ENCODE measurements at regions not wholly inside any gene's neighbourhood (a gene's known extent, or its start where the extent isn't known, plus 50 kb on each side); places are given as distances from the start of the nearest gene placed in this dataset.

DNA sequence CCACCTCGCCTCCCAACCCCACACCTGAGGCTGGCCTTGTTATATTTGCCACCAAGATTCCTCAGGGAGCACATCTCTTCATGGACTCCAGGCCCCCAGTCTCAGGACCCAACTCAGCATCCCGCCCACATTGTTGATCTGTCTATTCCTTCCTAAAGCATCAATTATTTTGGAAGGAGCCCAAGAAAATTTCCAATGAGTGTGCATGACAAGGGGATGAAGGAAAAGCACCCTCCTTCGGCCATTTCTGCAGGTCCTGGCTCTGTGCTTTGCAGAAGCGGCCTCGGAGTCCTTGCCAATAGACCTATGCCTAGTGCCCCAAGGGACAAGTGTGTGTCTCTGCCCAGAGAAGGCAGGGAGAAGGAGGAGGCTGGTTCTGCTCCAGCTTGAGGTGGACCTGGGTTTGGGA, 273.2 kb downstream of the GADD45G start:
- DNase-seq (ENCODE audit: low read depth in 2 of 2, low spot score in 1 of 2), result no peak

- DNase-seq (ENCODE audit: low read depth in 2 of 2, low spot score in 1 of 2), result no peak
Observed at GRCh38 chr9:89878687-89879086, 273.9 kb downstream of the GADD45G start.

GRCh38 chr9:89879276-89879675, 274.5 kb downstream of the GADD45G start:
- no peak for DNase-seq (ENCODE audit: low read depth in 2 of 2, low spot score in 1 of 2)

- no peak for DNase-seq (ENCODE audit: low read depth in 2 of 2, low spot score in 1 of 2)
Observed at GRCh38 chr9:89879701-89880100, 274.9 kb downstream of the GADD45G start.

GRCh38 chr9:89880161-89880560, 275.3 kb downstream of the GADD45G start:
- DNase-seq (ENCODE audit: low read depth in 2 of 2, low spot score in 1 of 2), result no peak

GRCh38 chr9:89880721-89881120, 275.9 kb downstream of the GADD45G start:
- DNase-seq (ENCODE audit: low read depth in 2 of 2, low spot score in 1 of 2), result no peak

- no peak for DNase-seq (ENCODE audit: low read depth in 2 of 2, low spot score in 1 of 2)
Observed at GRCh38 chr9:89881431-89881830, 276.6 kb downstream of the GADD45G start.

GRCh38 chr9:89882930-89883361, 278.1 kb downstream of the GADD45G start:
- DNase-seq (ENCODE audit: low read depth in 2 of 2, low spot score in 1 of 2), result no peak

DNA sequence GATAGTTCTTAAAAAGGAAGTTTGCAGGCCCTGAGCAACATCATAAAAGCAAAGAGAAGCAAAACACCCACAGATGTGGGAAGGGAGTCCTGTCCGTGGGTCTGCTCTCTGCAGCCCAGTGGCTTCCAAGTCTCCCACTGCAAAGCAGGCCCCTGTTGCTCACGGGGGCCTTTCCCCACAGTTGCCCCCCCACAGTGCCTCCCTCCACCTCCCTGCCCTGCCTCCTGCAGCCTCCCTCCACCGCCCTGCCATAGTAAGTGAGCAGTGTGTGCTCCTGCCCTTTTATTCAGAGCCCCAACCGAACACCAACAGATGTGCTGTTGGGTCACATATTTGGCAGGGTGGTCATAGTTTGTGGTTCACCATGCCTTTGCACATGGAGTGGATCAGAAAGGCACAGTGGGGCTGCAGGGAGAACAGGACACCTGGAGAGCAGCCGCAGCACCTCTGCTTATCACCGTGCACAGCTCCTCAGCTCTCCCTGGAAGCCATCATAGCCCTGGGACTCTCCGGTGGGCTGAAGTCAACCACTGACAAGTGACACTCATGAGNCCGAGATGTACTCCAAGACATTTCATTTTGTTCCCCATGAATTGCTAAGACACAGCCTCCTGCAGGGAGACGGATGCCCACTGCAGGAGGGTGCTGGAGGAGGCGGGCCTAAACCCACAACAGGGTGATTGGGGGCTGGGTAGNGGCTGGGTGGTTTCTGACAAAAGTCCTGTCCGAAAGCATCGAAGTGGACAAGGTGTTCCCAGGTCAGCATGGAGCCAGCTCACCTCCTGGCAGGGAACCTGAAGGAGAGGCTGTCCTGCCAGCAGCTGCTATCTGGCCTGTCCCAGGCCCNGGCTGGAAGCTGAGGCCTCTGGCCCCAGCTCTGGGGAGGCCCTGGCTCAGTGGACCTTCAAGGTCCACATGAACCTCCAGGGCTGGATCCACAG, 278.9 kb downstream of the GADD45G start:
- no peak for DNase-seq (ENCODE audit: low read depth in 2 of 2, low spot score in 1 of 2)

- DNase-seq (ENCODE audit: low read depth in 2 of 2, low spot score in 1 of 2), result no peak
Observed at GRCh38 chr9:89884356-89885083, 279.7 kb downstream of the GADD45G start.

DNA sequence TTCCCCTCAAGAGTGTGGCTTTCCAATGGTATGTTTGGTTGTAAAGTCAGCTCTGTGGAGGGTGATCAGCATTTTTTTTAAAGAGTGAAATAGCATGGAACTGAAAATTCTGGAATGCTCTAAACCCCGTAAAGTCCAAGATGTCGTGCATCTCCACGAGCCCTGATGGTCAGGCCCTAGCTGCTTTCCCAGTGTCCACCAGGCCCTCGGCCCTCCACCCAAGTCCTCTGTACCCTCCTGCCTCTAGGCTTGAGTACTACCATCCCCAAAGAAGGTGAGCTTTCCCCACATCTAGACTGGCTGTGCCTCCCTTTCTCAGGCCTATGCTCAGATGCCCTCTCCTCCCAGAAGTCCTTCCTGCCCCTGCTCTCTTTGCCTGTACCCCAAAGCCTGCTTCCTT, 280.3 kb downstream of the GADD45G start:
- DNase-seq (ENCODE audit: low read depth in 2 of 2, low spot score in 1 of 2), result no peak

- no peak for DNase-seq (ENCODE audit: low read depth in 2 of 2, low spot score in 1 of 2)
Observed at GRCh38 chr9:89886281-89886700, 281.5 kb downstream of the GADD45G start.

DNA sequence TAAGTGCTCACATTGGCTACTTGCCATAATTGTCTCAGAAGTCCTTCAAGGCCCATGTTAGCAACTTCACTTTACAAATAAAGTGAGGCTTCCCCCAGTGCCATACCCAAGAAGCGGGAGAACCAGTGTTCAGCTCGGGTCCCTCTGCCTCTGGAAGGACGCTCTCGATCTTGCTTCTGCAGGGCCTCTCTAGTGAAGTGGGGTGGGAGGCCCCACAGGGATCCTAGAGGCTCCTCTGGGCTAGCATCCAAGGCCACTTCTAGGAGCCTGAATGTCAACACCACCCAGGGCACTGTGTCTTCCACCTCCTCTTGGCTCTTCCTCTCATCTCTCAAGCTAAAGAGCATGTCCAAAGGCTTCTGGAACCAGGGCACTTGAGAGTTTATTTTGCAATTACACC, 282.5 kb downstream of the GADD45G start:
- DNase-seq (ENCODE audit: low read depth in 2 of 2, low spot score in 1 of 2), result no peak

- DNase-seq (ENCODE audit: low read depth in 2 of 2, low spot score in 1 of 2), result no peak
Observed at GRCh38 chr9:89888233-89888632, 283.4 kb downstream of the GADD45G start.

DNA sequence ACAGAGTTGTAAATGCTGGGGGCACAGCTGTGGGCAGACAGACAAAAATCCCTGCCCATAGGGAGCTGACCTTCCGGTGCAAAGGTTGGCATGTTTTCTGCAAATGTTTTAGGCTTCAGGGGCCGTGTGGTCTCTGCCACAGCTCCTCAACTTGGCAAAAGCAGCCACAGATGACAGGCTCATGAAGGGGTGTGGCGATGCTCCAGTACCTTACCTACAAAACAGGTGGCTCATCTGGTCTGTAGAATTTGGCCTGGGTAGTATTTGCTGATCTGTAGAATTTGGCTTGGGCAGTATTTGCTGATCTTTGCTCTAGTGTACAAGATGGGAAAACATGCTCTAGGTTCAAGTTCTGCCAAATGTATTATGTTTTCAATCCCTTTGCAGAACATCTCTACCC, 283.9 kb downstream of the GADD45G start:
- no peak for DNase-seq (ENCODE audit: low read depth in 2 of 2, low spot score in 1 of 2)

- DNase-seq (ENCODE audit: low read depth in 2 of 2, low spot score in 1 of 2), result no peak
Observed at GRCh38 chr9:89889865-89890264, 285.1 kb downstream of the GADD45G start.

DNA sequence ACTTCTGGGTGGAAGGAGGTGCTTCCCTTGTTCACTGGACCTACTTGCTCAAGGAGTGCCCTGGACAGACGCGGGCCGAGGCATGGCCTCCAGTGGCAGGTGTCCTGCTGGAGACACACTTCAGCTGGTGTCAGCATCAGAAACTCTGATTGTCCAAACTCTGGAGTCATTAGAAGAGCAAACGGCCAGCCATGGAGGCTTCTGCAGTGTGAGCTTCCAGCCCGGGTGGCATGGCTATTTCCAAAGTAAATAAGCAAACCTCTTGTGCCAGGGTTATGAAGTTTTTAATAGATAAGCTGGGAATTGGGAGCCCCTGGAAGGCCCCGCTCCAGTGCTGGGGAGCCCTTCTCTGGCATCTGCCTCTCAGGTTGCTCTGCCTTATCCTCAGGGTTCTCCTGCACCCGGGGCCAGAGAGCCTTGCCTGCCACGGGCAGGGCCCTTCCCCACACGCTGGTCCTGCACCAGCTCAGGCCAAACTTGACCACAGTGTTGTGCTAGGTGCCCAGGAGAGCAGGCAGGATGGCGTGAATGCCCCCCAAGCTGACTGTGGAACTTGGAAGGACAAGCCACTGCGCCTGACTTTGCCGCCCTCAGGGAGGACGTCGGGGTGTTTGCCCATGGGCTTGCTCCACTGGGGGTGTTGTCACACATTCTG, 285.6 kb downstream of the GADD45G start:
- DNase-seq (ENCODE audit: low read depth in 2 of 2, low spot score in 1 of 2), result no peak

DNA sequence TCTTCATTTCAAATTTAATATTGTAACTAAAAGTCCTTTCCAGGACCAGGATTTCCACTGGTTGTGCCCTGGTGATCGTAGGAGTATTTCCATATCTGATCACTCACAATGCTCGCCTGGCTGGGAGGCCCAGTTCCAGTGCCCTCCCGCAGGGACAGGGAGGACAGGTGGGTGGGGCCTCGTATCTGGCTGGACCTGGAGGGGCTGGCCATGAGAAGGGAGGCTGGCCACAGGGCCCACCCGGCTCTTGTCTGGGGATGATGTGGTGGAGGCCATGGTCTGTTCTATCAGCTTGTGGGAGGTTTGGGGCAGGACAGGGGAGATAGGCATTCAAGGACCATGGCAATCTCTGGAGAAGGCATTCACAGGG, 286.4 kb downstream of the GADD45G start:
- DNase-seq (ENCODE audit: low read depth in 2 of 2, low spot score in 1 of 2), result no peak

- no peak for DNase-seq (ENCODE audit: low read depth in 2 of 2, low spot score in 1 of 2)
Observed at GRCh38 chr9:89891591-89892304, 286.9 kb downstream of the GADD45G start.

GRCh38 chr9:89892920-89893319, 288.1 kb downstream of the GADD45G start:
- no peak for DNase-seq (ENCODE audit: low read depth in 2 of 2, low spot score in 1 of 2)

GRCh38 chr9:89893886-89894285, 289.1 kb downstream of the GADD45G start:
- DNase-seq (ENCODE audit: low read depth in 2 of 2, low spot score in 1 of 2), result no peak

All from stimulated activated CD8-positive, alpha-beta memory T cell treated with anti-CD3 and anti-CD28 coated beads, Interleukin-4, amount 100 ng/mL, for 1 hour (primary cell).